ENCODE measurements at regions not wholly inside any gene's neighbourhood (a gene's known extent, or its start where the extent isn't known, plus 50 kb on each side); places are given as distances from the start of the nearest gene placed in this dataset.

- TF ChIP-seq ZNF592 (IDR thresholded peaks at IDR 0.05) (no peak), NRF1 (conservative IDR thresholded peaks at IDR 0.05; ENCODE audit: low read depth, low read length) (no peak)
Observed at GRCh38 chr4:84147831-84148230, 351.3 kb downstream of the NKX6-1 start (continued).

- H3K9ac ChIP-seq (ENCODE audit: control insufficient read depth, insufficient read depth, low read length), result no peak overlapping the region
- no peaks in the 10 kb centered on the region for H3K36me3 ChIP-seq (ENCODE audit: control insufficient read depth in 2 of 2, insufficient read depth in 2 of 2, low read length in 1 of 2)
- no peak overlapping the region for H3K4me3 ChIP-seq
- ChIA-PET RAD21 (ENCODE audit: unreplicated experiment) (no interaction called here), CTCF (no interaction called here), SMC1A (ENCODE audit: uncharacterized antibody, unreplicated experiment) (interaction anchor here (1.2 kb wide), 1 partner anchor 125 kb away, joined by 3 read pairs; no protein-coding TSS in a partner anchor), POLR2A (no interaction called here)
- peak overlapping the region; percentile 31 for H2AFZ ChIP-seq (ENCODE audit: control insufficient read depth, low read depth, low read length)
- intact Hi-C loops (cut with micrococcal nuclease; ENCODE audit: unreplicated experiment) (loop anchor here (5.0 kb wide), 1 partner anchor 111 kb away; no protein-coding TSS in a partner anchor), in situ Hi-C loops (cut with MboI) (no loop called here)
- no peaks in the 10 kb centered on the region for H3K4me1 ChIP-seq (ENCODE audit: control insufficient read depth, insufficient read depth, low read length)
- no peaks in the 10 kb centered on the region for H4K20me1 ChIP-seq (ENCODE audit: control insufficient read depth, insufficient read depth)
- no peaks in the 10 kb centered on the region for H3K79me2 ChIP-seq (ENCODE audit: control insufficient read depth, insufficient read depth, low read length)
- peak overlapping the region; percentile 64 for H3K4me2 ChIP-seq (ENCODE audit: control insufficient read depth, insufficient read depth)
- TF ChIP-seq JUNB (IDR thresholded peaks at IDR 0.05) (peak; percentile 34; the same call in 1 of the 2 replicates), PKNOX1 (IDR thresholded peaks at IDR 0.05) (no peak)
- H3K27ac ChIP-seq (ENCODE audit: control insufficient read depth, insufficient read depth), result no peak overlapping the region
- peak; percentile 5 for DNase-seq (ENCODE audit: low read depth, low spot score)
- H3K27me3 ChIP-seq (replicated peaks in 1 of 2; ENCODE audit: control insufficient read depth in 2 of 2, insufficient read depth in 2 of 2, low read length in 1 of 2), result no peaks in the 10 kb centered on the region
- no TSS peak for BruUV-seq (replicated peaks)
- no peaks in the 10 kb centered on the region for H3K9me3 ChIP-seq (replicated peaks; ENCODE audit: control insufficient read depth, insufficient read depth, low read length)
- peak; percentile 27 for FAIRE-seq
- 0% methylated on average over 3 of the region's 3 CpGs for WGBS (ENCODE audit: insufficient coverage, insufficient replicate concordance, low lambda C conversion rate, missing lambda C conversion rate)
- peak; percentile 87 for ATAC-seq
Observed at GRCh38 chr4:84146300-84146959, 352.7 kb downstream of the NKX6-1 start.
